LNCAP (cell line): ENCODE measurements at regions not wholly inside any gene's neighbourhood (a gene's known extent, or its start where the extent isn't known, plus 50 kb on each side); places are given as distances from the start of the nearest gene placed in this dataset.

ENCODE experiments used
- CTCF ChIP-seq: fragments of 450-650 bp; IDR thresholded peaks from 2 replicates; pipeline ENCODE4 v1.5.1; 2017; ENCODE audit warnings: mild to moderate bottlenecking

- no peak for TF ChIP-seq CTCF
These were observed 103.6 kb downstream of the PALM2AKAP2 start for GRCh38 chr9:109883623-109884022.

- no peak for TF ChIP-seq CTCF
These were observed 106.0 kb downstream of the PALM2AKAP2 start for GRCh38 chr9:109886041-109886440.

DNA sequence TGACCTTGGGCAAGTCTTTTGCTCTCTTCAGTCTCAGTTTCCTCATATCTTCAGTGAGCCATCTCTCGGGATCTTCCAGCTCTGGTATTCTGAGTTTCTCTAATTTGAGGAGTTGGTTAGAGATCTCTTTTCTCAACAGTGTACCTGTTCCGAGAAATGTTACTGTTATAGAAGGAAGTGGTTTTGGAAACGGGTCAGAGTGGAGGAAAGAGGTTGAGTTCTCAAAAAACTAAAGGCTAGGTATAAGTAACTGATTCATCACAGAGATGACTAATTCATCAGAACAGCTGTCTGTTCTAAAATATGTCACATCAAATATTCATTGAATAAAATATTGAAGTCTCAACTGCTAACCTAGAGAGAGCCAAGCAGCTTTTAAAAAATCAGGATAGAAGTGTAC, 106.6 kb downstream of the PALM2AKAP2 start:
- no peak for TF ChIP-seq CTCF

GRCh38 chr9:109887079-109887478, 107.1 kb downstream of the PALM2AKAP2 start:
- TF ChIP-seq CTCF: no peak

GRCh38 chr9:109888695-109889094, 108.7 kb downstream of the PALM2AKAP2 start:
- TF ChIP-seq CTCF: no peak

- TF ChIP-seq CTCF: no peak
These were observed 109.5 kb downstream of the PALM2AKAP2 start for GRCh38 chr9:109889456-109889855.

DNA sequence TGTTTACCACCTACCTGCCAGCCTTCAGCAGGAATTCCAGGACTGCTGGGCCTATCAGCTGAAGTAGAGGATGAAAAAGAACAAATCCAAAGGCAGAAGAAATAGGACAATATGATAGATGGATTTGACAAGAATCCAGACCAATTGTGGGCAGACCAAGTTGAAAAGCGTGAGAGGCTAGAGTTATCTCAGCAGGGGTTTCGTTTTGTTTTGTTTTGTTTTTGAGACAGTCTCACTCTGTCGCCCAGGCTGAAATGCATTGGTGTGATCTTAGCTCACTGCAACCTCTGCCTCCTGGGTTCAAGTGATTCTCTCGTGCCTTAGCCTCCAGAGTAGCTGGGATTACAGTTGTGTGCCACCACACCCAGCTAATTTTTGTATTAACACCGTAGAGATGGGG, 113.2 kb downstream of the PALM2AKAP2 start:
- TF ChIP-seq CTCF: no peak

DNA sequence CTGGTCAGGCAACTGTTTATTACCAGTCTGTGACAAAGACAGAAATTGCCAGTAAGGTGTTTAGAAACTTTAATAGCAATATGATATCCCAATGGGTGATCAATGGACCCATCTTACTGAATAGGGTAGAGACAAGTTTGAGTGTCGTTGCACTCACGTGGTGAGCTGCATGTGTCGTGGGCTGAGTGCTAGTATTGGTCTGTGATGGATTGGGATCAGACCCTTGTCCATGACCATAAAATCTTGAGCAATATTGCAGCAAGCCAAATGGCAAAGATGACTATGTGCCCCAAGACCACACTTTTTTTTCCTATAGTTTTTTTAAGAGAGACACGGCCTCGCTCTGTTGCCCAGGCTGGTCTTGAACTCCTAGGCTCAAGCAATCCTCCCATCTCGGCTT, 114.5 kb downstream of the PALM2AKAP2 start:
- no peak for TF ChIP-seq CTCF
